K562 (cell line): ENCODE measurements at regions not wholly inside any gene's neighbourhood (a gene's known extent, or its start where the extent isn't known, plus 50 kb on each side); places are given as distances from the start of the nearest gene placed in this dataset.
A peak's percentile ranks its signal among the peaks of the same experiment; 100 is the strongest.

Experiments
- ATAC-seq: fragments of 200-7000 bp; cut with Tn5 transposase; 3 replicates; pipeline ENCODE4 v1.9.1; 2020; ENCODE audit warnings: moderate library complexity
- BruUV-seq: library from RNA; stranded (reverse); fragments of 400-500 nt; replicated peaks from 2 replicates; lab custom pipeline; 2021; lab: Mats Ljungman, UMichigan
- CTCF ChIA-PET: fragments of 300-600 bp; formaldehyde crosslinking; extraction: SDS; loops from one replicate; lab custom pipeline; 2021; ENCODE audit warnings: low intra/inter-chr PET ratio; lab: Yijun Ruan, JAX
- POLR2A ChIA-PET: fragments of 300-600, 350-650 bp; sonication (Branson Sonifier 250); formaldehyde crosslinking; extraction: SDS; loops from one replicate; lab custom pipeline; 2021; ENCODE audit warnings: antibody characterized with exemption, inconsistent platforms; lab: Yijun Ruan, JAX
- DNase-seq, 4 experiments: peaks; one replicate each; pipeline versions ENCODE4 v3.0.0 to v3.0.0-alpha.2; 2011 to 2018; ENCODE audit warnings: low spot score in 3 of 4, mixed read lengths in 3 of 4; ENCODE audit errors: extremely low read depth in 1 of 4
- FAIRE-seq: peaks from 2 replicates; lab custom pipeline; 2011; peaks lifted over from hg19 to GRCh38; lab: Jason Lieb, UNC
- H2AFZ ChIP-seq: 2 replicates; pipeline ENCODE4 v1.6.0; 2011; ENCODE audit warnings: low read depth, low read length, control low read depth, inconsistent platforms
- H3K27ac ChIP-seq: fragments of 200-600 bp; 3 replicates; pipeline ENCODE4 v1.8.0; 2011; ENCODE audit warnings: low read depth, mild to moderate bottlenecking, control low read depth, inconsistent platforms, low read length, moderate library complexity, mixed read lengths; ENCODE audit errors: extremely low read depth
- H3K27me3 ChIP-seq, 2 experiments: fragments of 300-600 bp in 1 of 2; 2 replicates in 1 of 2; 3 replicates in 1 of 2; pipeline versions ENCODE4 v1.6.0 to v1.8.0; 2011; ENCODE audit warnings: inconsistent platforms in 2 of 2, low read length in 2 of 2, mild to moderate bottlenecking in 1 of 2, mixed read lengths in 1 of 2, moderate library complexity in 1 of 2; ENCODE audit not compliant: control insufficient read depth in 2 of 2, insufficient read depth in 2 of 2
- H3K36me3 ChIP-seq: fragments of 300-600 bp; 3 replicates; pipeline ENCODE4 v1.8.0; 2011; ENCODE audit warnings: mild to moderate bottlenecking, low read length, inconsistent platforms; ENCODE audit not compliant: control insufficient read depth, insufficient read depth
- H3K4me1 ChIP-seq, 2 experiments: fragments of 200-600 bp in 1 of 2; replicated peaks in 1 of 2; 2 replicates in 1 of 2; 3 replicates in 1 of 2; pipeline versions ENCODE4 v1.5.1 to v1.8.0; 2011; ENCODE audit warnings: inconsistent platforms in 2 of 2, low read length in 2 of 2, mild to moderate bottlenecking in 1 of 2, mixed read lengths in 1 of 2, moderate library complexity in 1 of 2; ENCODE audit not compliant: control insufficient read depth in 2 of 2, insufficient read depth in 2 of 2
- H3K4me2 ChIP-seq: 2 replicates; pipeline ENCODE4 v1.6.1; 2011; ENCODE audit warnings: low read length, control low read depth, inconsistent platforms, mixed read lengths; ENCODE audit not compliant: insufficient read depth
- H3K4me3 ChIP-seq: fragments of 200-600 bp; sonication (generic), shearing (Covaris generic); 2 replicates; pipeline ENCODE4 v1.5.1; 2016; ENCODE audit warnings: control low read depth, inconsistent platforms
- H3K79me2 ChIP-seq: fragments of 200-600 bp; 3 replicates; pipeline ENCODE4 v1.8.0; 2011; ENCODE audit warnings: low read length, inconsistent platforms; ENCODE audit not compliant: control insufficient read depth, insufficient read depth
- H3K9ac ChIP-seq, 2 experiments: 2 replicates each; pipeline versions ENCODE4 v1.6.0 to v1.6.1; 2011; ENCODE audit warnings: low read depth in 2 of 2, low read length in 2 of 2, control low read depth in 1 of 2, inconsistent platforms in 1 of 2, mild to moderate bottlenecking in 1 of 2, mixed read lengths in 1 of 2; ENCODE audit not compliant: insufficient read depth in 1 of 2
- H3K9me1 ChIP-seq: one replicate; pipeline ENCODE4 v1.6.0; 2011; ENCODE audit warnings: inconsistent platforms, mild to moderate bottlenecking, low read length, moderate library complexity; ENCODE audit not compliant: control insufficient read depth, insufficient read depth
- H3K9me3 ChIP-seq: replicated peaks from 2 replicates; pipeline ENCODE4 v1.5.1; 2011; ENCODE audit warnings: low read depth, low read length, inconsistent platforms; ENCODE audit not compliant: control insufficient read depth, insufficient read depth
- H4K20me1 ChIP-seq: replicated peaks from 2 replicates; pipeline ENCODE4 v1.6.1; 2011; ENCODE audit warnings: low read length, inconsistent platforms, mixed read lengths; ENCODE audit not compliant: control insufficient read depth, insufficient read depth
- BACH1 ChIP-seq: fragments of 200-800 bp; sonication (Bioruptor generic); IDR thresholded peaks from 2 replicates; pipeline ENCODE4 v1.6.1; 2016; ENCODE audit warnings: missing genetic modification characterization, missing compliant biosample characterization
- CBFA2T2 ChIP-seq: fragments of 450-650 bp; conservative IDR thresholded peaks from 2 replicates; pipeline ENCODE4 v1.6.1; 2017; ENCODE audit warnings: mild to moderate bottlenecking
- CXXC5 ChIP-seq: fragments of 250-450 bp; sonication (Bioruptor Pico); IDR thresholded peaks from 2 replicates; pipeline ENCODE4 v1.8.0; 2022; ENCODE audit warnings: inconsistent platforms, mild to moderate bottlenecking, moderate library complexity
- RBBP5 ChIP-seq: fragments of 200-600 bp; sonication (generic); IDR thresholded peaks from 2 replicates; pipeline ENCODE4 v1.6.1; 2012; ENCODE audit warnings: borderline replicate concordance, mild to moderate bottlenecking, low read length, control low read depth, inconsistent platforms; ENCODE audit not compliant: insufficient read depth, poor library complexity, severe bottlenecking
- SMARCB1 ChIP-seq: IDR thresholded peaks from 2 replicates; pipeline ENCODE4 v1.6.1; 2011; ENCODE audit warnings: improper control_type of control experiment, low read depth; ENCODE audit not compliant: insufficient read length
- ZFP36 ChIP-seq: fragments of 150-350 bp; IDR thresholded peaks from 2 replicates; pipeline ENCODE4 v1.6.1; 2018; ENCODE audit warnings: low read length, low read depth; ENCODE audit not compliant: partially characterized antibody
- ZKSCAN3 ChIP-seq: fragments of 250-450 bp; sonication (Bioruptor Pico); IDR thresholded peaks from 2 replicates; pipeline ENCODE4 v1.4.0; 2020
- ZNF282 ChIP-seq: sonication (generic); formaldehyde crosslinking; IDR thresholded peaks from 2 replicates; pipeline ENCODE4 v1.8.1; 2023; ENCODE audit warnings: missing genetic modification reagents
- WGBS: fragments of 100-300 bp; shearing (Covaris generic); methylation state at CpG from one replicate; pipeline ENCODE4 v1.1.6; 2016; ENCODE audit warnings: low coverage, mixed read lengths; ENCODE audit not compliant: insufficient coverage; ENCODE audit errors: missing lambda C conversion rate; 5-methylcytosine and 5-hydroxymethylcytosine counted together
- in situ Hi-C: fragments of 300-500 bp; cut with MboI; formaldehyde crosslinking; loops from 4 replicates; pipeline ENCODE4 v1.15.0; 2018; ENCODE audit warnings: inconsistent platforms, mixed read lengths
- intact Hi-C: fragments of 100-400 bp; cut with micrococcal nuclease; formaldehyde crosslinking; loops from 2 replicates; pipeline ENCODE4 v1.14.2; 2022
- TF ChIP-seq, protein P1 (sequence below), 3 experiments: fragments of 200-800 bp in 1 of 3; sonication (Bioruptor generic) in 1 of 3; sonication (generic) in 1 of 3; formaldehyde crosslinking in 1 of 3; IDR thresholded peaks; 2 replicates each; pipeline versions ENCODE4 v1.6.1 to v1.8.0; 2016 to 2022; ENCODE audit warnings: mild to moderate bottlenecking in 2 of 3, missing compliant biosample characterization in 2 of 3, missing genetic modification characterization in 2 of 3, missing genetic modification reagents in 1 of 3
- TF ChIP-seq, protein P2 (sequence below): fragments of 250-450 bp; sonication (Bioruptor Pico); IDR thresholded peaks from 2 replicates; pipeline ENCODE4 v1.5.0; 2021
- TF ChIP-seq, protein P3 (sequence below), 2 experiments: fragments of 450-650 bp; IDR thresholded peaks; 2 replicates each; pipeline ENCODE4 v1.6.1; 2016
- TF ChIP-seq, protein P4 (sequence below), 3 experiments: IDR thresholded peaks in 2 of 3; conservative IDR thresholded peaks in 1 of 3; 2 replicates each; pipeline ENCODE4 v1.5.1; 2011 to 2012; ENCODE audit warnings: low read length in 3 of 3, mild to moderate bottlenecking in 3 of 3, control low read depth in 2 of 3, improper control_type of control experiment in 1 of 3, inconsistent platforms in 1 of 3, low read depth in 1 of 3, mixed read lengths in 1 of 3, moderate library complexity in 1 of 3; ENCODE audit not compliant: insufficient read depth in 2 of 3
- TF ChIP-seq, protein P5 (sequence below): IDR thresholded peaks from 2 replicates; pipeline ENCODE4 v1.6.1; 2016; ENCODE audit warnings: missing genetic modification characterization, missing compliant biosample characterization

DNA sequence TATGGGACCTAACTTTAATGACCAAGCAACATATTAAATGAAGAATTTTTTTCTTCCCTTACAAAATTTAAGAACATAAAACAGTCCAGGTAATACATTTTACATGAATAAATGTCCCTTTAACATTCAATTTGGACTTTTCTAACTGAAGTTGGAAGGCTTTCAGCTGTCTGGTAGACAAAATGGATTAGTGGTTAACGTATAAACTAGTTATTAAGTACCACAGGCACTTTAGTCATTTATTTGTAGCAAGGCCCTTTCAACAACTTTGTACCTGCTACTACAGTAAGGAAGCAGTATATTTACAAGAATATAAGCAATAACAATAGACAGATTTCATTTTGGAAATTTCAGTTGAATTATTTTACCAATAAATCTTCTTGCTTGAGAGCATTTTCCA lies 152.5 kb upstream of the TENT5D start (continued):
- TF ChIP-seq, protein P1, sequence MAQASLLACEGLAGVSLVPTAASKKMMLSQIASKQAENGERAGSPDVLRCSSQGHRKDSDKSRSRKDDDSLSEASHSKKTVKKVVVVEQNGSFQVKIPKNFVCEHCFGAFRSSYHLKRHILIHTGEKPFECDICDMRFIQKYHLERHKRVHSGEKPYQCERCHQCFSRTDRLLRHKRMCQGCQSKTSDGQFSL (CRISPR knock-in tag; IDR thresholded peaks at IDR 0.05) = no peak
- TF ChIP-seq, protein P1 (tag; IDR thresholded peaks at IDR 0.05) = no peak
- TF ChIP-seq CBFA2T2 (no peak), ZFP36 (no peak), BACH1 (tag) (no peak)
- TF ChIP-seq, protein P2, sequence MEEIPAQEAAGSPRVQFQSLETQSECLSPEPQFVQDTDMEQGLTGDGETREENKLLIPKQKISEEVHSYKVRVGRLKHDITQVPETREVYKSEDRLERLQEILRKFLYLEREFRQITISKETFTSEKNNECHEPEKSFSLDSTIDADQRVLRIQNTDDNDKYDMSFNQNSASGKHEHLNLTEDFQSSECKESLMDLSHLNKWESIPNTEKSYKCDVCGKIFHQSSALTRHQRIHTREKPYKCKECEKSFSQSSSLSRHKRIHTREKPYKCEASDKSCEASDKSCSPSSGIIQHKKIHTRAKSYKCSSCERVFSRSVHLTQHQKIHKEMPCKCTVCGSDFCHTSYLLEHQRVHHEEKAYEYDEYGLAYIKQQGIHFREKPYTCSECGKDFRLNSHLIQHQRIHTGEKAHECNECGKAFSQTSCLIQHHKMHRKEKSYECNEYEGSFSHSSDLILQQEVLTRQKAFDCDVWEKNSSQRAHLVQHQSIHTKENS = no peak
- TF ChIP-seq, protein P3, sequence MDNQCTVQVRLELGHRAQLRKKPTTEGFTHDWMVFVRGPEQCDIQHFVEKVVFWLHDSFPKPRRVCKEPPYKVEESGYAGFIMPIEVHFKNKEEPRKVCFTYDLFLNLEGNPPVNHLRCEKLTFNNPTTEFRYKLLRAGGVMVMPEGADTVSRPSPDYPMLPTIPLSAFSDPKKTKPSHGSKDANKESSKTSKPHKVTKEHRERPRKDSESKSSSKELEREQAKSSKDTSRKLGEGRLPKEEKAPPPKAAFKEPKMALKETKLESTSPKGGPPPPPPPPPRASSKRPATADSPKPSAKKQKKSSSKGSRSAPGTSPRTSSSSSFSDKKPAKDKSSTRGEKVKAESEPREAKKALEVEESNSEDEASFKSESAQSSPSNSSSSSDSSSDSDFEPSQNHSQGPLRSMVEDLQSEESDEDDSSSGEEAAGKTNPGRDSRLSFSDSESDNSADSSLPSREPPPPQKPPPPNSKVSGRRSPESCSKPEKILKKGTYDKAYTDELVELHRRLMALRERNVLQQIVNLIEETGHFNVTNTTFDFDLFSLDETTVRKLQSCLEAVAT (IDR thresholded peaks at IDR 0.05) = no peak

DNA sequence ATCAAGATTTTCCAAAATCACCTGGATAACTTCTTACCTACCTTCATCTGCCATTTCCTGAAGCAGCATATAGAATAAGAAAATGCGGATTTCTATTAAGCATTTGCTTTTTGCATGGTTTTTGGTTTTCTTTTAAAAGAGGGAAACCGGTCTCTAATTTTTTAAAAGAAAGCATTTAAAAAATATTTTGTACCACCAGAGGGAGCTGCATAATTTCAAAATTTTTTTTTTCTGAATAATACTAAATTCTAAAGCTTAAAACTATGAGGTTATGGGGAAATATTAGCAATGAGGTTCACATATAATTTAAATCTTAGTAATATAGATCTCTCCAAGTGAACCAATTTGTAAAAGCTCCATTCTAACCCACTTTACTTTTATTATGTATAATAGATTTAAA lies 137.7 kb upstream of the TENT5D start:
- ChIA-PET POLR2A (no interaction called here), CTCF (interaction anchor here (2.3 kb wide), 1 partner anchor 296 kb away, joined by 10 read pairs; no protein-coding TSS in a partner anchor)
- no peaks in the 10 kb centered on the region for H3K4me1 ChIP-seq
- no peak for ATAC-seq
- no TSS peak for BruUV-seq
- 8% methylated on average over 2 of the region's 2 CpGs for WGBS
- H3K4me3 ChIP-seq = no peak overlapping the region
- DNase-seq = peak in 1 of 4 experiments; percentile 4
- no peak overlapping the region for H3K4me2 ChIP-seq
- H3K79me2 ChIP-seq = no peaks in the 10 kb centered on the region
- no peaks in the 10 kb centered on the region for H3K27me3 ChIP-seq
- H2AFZ ChIP-seq = no peak overlapping the region
- no peak overlapping the region for H3K27ac ChIP-seq
- H3K9ac ChIP-seq = no peak overlapping the region
- H3K9me1 ChIP-seq = no peaks in the 10 kb centered on the region
- intact Hi-C loops (loop anchor here (1.0 to 5.0 kb wide), 2 partner anchors 296 to 365 kb away; no protein-coding TSS in a partner anchor), in situ Hi-C loops (loop anchor here (25.0 kb wide), 1 partner anchor 305 kb away; no protein-coding TSS in a partner anchor)
- no peaks in the 10 kb centered on the region for H3K36me3 ChIP-seq
- no peaks in the 10 kb centered on the region for H4K20me1 ChIP-seq
- no peak for FAIRE-seq
- no peaks in the 10 kb centered on the region for H3K9me3 ChIP-seq
- TF ChIP-seq CXXC5 (CRISPR knock-in tag) (no peak), ZKSCAN3 (CRISPR knock-in tag) (no peak), ZNF282 (CRISPR knock-in tag) (no peak), RBBP5 (no peak), SMARCB1 (no peak)
- TF ChIP-seq, protein P4, sequence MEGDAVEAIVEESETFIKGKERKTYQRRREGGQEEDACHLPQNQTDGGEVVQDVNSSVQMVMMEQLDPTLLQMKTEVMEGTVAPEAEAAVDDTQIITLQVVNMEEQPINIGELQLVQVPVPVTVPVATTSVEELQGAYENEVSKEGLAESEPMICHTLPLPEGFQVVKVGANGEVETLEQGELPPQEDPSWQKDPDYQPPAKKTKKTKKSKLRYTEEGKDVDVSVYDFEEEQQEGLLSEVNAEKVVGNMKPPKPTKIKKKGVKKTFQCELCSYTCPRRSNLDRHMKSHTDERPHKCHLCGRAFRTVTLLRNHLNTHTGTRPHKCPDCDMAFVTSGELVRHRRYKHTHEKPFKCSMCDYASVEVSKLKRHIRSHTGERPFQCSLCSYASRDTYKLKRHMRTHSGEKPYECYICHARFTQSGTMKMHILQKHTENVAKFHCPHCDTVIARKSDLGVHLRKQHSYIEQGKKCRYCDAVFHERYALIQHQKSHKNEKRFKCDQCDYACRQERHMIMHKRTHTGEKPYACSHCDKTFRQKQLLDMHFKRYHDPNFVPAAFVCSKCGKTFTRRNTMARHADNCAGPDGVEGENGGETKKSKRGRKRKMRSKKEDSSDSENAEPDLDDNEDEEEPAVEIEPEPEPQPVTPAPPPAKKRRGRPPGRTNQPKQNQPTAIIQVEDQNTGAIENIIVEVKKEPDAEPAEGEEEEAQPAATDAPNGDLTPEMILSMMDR (IDR thresholded peaks at IDR 0.05 in 2 of 3, conservative IDR thresholded peaks at IDR 0.05 in 1 of 3; ENCODE audit: insufficient read depth in 2 of 3, low read depth in 1 of 3, low read length in 3 of 3) = peak in 1 of 3 experiments; percentile 28; a peak in 1 of 6 replicates
- TF ChIP-seq, protein P5, sequence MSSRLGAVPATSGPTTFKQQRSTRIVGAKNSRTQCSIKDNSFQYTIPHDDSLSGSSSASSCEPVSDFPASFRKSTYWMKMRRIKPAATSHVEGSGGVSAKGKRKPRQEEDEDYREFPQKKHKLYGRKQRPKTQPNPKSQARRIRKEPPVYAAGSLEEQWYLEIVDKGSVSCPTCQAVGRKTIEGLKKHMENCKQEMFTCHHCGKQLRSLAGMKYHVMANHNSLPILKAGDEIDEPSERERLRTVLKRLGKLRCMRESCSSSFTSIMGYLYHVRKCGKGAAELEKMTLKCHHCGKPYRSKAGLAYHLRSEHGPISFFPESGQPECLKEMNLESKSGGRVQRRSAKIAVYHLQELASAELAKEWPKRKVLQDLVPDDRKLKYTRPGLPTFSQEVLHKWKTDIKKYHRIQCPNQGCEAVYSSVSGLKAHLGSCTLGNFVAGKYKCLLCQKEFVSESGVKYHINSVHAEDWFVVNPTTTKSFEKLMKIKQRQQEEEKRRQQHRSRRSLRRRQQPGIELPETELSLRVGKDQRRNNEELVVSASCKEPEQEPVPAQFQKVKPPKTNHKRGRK = no peak
